Activated naive CD8-positive, alpha-beta T cell (primary cell): ENCODE measurements at regions not wholly inside any gene's neighbourhood (a gene's known extent, or its start where the extent isn't known, plus 50 kb on each side); places are given as distances from the start of the nearest gene placed in this dataset.

Source experiments
- H3K27ac Mint-ChIP-seq: one replicate; pipeline ENCODE4 v1.8.0; 2021; ENCODE audit warnings: mixed read lengths
- H3K27me3 Mint-ChIP-seq: one replicate; pipeline ENCODE4 v1.8.0; 2021; ENCODE audit warnings: mixed read lengths
- H3K36me3 Mint-ChIP-seq: one replicate; pipeline ENCODE4 v1.8.0; 2021; ENCODE audit warnings: mixed read lengths
- H3K4me1 Mint-ChIP-seq: one replicate; pipeline ENCODE4 v1.8.0; 2021; ENCODE audit warnings: low read depth, mixed read lengths
- H3K4me3 Mint-ChIP-seq: one replicate; pipeline ENCODE4 v1.8.0; 2021; ENCODE audit warnings: mild to moderate bottlenecking, mixed read lengths
- H3K9me3 Mint-ChIP-seq: one replicate; pipeline ENCODE4 v1.8.0; 2021; ENCODE audit warnings: low read depth, mixed read lengths

DNA sequence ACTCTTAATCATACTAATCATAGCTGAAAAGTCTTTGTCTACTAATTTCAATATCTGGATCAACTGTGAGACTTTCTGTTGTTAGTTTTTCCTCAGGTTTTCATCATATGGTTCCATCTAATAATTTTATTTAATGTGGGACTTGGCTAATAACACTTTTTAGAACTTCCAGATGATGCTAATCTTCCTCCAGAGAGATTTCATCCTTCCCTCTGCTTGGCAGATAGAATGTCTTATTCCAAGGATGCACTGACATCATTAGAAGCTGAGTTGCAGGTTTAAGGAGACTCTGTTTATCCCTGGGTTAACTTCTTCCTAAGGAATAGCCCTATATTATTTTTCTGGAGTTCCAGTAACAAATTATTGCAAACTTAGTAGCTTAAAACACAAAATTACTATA is 325.6 kb downstream of the COG6 start:
- H3K27ac Mint-ChIP-seq, result no peak overlapping the region
- no peaks in the 10 kb centered on the region for H3K4me1 Mint-ChIP-seq
- no peaks in the 10 kb centered on the region for H3K9me3 Mint-ChIP-seq
- peaks cover 1% of the 10 kb centered on the region for H3K27me3 Mint-ChIP-seq
- peaks cover 6% of the 10 kb centered on the region for H3K36me3 Mint-ChIP-seq
- H3K4me3 Mint-ChIP-seq, result no peak overlapping the region

DNA sequence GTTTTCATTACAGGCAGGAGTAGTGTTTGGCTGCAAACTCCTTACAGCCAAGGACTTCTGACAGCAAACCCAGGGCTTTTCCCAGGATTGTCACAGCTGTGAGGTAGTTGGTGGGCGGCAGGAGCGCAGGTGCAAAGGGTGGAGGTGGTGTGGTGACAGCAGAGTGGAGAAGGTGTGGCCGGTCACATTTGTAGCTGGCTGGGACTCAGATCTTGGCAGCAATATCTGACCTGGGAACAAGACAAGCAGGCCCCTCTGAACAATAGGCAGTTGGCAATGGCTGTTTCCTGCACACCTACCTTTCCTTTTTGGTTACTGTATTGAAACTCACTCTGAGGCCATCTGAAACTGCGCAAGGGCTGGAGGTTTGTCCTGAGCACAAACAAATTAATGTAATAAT is 327.3 kb downstream of the COG6 start:
- Mint-ChIP-seq H3K27me3 (peaks cover 1% of the 10 kb centered on the region), H3K9me3 (no peaks in the 10 kb centered on the region), H3K4me3 (no peak overlapping the region), H3K36me3 (peaks cover 6% of the 10 kb centered on the region), H3K27ac (no peak overlapping the region), H3K4me1 (no peaks in the 10 kb centered on the region)

DNA sequence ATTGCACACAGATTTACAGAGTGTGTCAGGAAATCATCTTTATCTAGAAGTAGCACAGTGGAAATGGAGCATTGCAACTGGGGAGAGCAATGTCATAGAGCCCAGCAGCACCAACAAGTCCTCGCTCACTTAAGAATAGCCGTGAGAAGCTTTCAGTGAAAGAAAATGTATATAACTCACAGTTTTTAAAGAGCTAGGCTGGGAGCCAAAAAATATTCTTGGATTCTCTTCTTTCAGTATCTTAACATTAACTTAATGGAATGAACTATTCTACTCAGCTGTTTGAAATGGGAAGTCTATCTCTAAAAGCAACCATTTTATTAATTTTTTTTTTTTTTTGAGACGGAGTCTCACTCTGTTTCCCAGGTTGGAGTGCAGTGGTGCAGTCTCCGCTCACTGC is 329.6 kb downstream of the COG6 start:
- H3K27ac Mint-ChIP-seq, result no peak overlapping the region
- no peak overlapping the region for H3K4me3 Mint-ChIP-seq
- peaks cover 4% of the 10 kb centered on the region for H3K36me3 Mint-ChIP-seq
- H3K9me3 Mint-ChIP-seq, result no peaks in the 10 kb centered on the region
- H3K27me3 Mint-ChIP-seq, result peaks cover 1% of the 10 kb centered on the region
- H3K4me1 Mint-ChIP-seq, result no peaks in the 10 kb centered on the region

DNA sequence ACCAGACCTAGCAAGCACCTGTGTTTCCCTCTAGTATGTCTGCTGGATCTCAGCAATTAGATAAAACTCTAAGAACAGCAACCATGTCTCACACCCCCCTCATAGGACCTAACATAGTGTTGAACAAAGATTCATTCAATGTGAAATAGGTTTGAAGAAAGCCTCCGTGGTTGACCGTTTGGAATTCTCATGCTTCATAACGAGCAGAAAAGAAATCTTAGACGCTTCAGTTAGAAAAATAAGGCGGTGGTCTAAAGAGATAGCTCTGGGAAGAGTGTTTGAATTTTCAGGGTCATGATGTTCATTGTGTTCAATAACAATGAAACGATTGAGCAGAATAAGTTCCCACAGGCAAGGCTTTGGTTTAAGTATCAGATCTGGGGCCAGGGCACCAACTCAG is 332.9 kb downstream of the COG6 start:
- Mint-ChIP-seq H3K4me3 (no peak overlapping the region), H3K27ac (no peak overlapping the region), H3K4me1 (no peaks in the 10 kb centered on the region), H3K27me3 (no peaks in the 10 kb centered on the region), H3K36me3 (peaks cover 4% of the 10 kb centered on the region), H3K9me3 (no peaks in the 10 kb centered on the region)

DNA sequence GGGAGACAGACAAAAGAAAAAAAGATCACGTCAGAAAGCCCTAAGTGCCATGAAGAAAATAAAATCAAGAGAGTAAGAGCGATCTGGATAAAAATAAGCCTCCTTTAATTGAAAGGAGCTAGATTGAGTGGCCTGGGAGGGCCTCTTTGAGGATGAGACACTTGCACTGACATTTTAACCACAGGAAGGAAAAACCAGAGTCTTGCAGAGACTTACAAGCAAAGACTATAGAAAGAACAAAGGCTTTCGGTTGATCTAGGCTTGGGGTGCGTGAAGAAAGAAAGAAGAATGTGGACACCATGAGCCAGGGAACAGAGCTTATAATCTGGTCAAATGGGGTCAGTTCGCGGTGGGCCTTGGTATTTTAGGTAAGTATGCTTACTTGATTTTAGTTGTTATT is 342.7 kb downstream of the COG6 start:
- Mint-ChIP-seq H3K4me1 (peaks cover 32% of the 10 kb centered on the region), H3K4me3 (peak overlapping the region; percentile 64), H3K27ac (peak overlapping the region; percentile 77)

DNA sequence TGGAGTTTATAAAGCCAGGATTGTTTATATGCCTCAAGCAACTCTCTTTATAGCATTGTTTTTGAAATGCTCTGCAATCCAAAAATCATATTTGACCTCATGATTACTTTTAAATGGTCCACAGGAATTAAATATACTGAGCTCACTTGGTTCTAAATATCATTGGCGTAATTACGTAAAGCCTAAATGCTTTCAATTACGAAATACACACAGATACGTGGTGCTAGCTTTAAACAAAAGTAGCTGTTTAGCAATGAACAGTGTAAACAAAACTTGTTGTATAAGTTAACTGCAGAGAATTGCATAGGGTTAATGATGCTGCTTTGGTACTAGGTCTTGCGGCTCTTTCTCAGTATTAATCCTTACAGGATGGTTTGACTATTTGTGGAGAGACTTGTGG is 346.6 kb downstream of the COG6 start:
- Mint-ChIP-seq H3K4me1 (peaks cover 27% of the 10 kb centered on the region), H3K9me3 (no peaks in the 10 kb centered on the region), H3K27me3 (no peaks in the 10 kb centered on the region), H3K4me3 (no peak overlapping the region), H3K27ac (no peak overlapping the region), H3K36me3 (no peaks in the 10 kb centered on the region)

More for the DNA sequence above, 342.7 kb downstream of the COG6 start:
- H3K27me3 Mint-ChIP-seq, result no peaks in the 10 kb centered on the region
- H3K9me3 Mint-ChIP-seq, result no peaks in the 10 kb centered on the region
- H3K36me3 Mint-ChIP-seq, result no peaks in the 10 kb centered on the region

DNA sequence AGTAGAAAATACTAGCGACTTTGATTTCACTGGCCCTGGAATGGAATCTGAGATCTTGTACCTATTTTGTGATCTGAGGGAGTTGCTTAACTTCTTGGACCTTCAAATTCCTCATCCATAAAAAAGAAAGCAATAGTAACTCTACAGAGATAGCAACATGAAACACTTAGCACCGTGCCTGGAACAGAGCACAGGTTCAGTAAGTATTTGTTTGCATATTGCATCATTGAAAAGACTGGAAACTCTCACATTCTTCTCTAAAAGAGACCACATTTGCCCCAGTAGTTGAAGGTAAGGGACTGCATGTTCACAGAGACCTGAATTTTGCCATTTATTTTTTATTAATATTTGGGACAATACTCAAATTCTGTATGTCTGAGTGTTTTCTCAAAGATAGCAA is 358.1 kb downstream of the COG6 start:
- no peaks in the 10 kb centered on the region for H3K9me3 Mint-ChIP-seq
- no peaks in the 10 kb centered on the region for H3K27me3 Mint-ChIP-seq
- peaks cover 2% of the 10 kb centered on the region for H3K36me3 Mint-ChIP-seq
- H3K27ac Mint-ChIP-seq, result no peak overlapping the region
- no peak overlapping the region for H3K4me3 Mint-ChIP-seq
- H3K4me1 Mint-ChIP-seq, result peaks cover 4% of the 10 kb centered on the region

DNA sequence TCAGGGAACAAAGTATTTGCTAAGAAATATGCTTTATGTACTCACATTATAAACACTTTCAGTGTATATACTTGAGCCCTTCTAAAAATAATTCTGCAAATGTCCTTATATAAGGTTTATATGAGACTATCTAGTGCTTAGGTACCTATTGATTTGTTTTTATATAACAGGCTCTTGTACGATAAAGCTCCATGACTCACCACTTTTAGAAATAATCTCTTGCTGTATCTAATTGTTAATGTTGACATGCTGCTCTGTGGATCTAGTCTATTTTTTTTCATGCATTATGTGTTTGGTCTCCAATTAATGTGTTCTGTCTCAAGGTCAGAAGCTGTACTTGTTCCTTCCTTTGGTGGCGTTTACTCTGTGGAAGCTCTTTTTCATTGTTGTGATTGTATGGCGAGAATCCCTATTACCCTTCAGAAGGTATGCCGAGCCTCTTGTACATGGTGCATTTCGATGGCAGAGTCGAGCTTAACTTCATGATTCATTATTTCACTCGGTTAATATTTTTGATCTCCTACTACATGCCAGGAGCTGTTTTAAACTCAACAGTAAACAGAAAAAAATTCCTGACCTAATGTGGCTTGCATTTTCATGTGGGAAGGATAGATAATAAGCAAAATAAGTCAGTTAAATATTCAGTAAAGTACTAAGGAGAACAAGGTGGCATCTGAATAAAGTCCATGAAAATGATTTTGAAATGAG is 361.6 kb downstream of the COG6 start:
- no peak overlapping the region for H3K4me3 Mint-ChIP-seq
- H3K27ac Mint-ChIP-seq, result no peak overlapping the region
- peaks cover 4% of the 10 kb centered on the region for H3K4me1 Mint-ChIP-seq
- no peaks in the 10 kb centered on the region for H3K9me3 Mint-ChIP-seq
- H3K27me3 Mint-ChIP-seq, result no peaks in the 10 kb centered on the region
- H3K36me3 Mint-ChIP-seq, result peaks cover 2% of the 10 kb centered on the region

DNA sequence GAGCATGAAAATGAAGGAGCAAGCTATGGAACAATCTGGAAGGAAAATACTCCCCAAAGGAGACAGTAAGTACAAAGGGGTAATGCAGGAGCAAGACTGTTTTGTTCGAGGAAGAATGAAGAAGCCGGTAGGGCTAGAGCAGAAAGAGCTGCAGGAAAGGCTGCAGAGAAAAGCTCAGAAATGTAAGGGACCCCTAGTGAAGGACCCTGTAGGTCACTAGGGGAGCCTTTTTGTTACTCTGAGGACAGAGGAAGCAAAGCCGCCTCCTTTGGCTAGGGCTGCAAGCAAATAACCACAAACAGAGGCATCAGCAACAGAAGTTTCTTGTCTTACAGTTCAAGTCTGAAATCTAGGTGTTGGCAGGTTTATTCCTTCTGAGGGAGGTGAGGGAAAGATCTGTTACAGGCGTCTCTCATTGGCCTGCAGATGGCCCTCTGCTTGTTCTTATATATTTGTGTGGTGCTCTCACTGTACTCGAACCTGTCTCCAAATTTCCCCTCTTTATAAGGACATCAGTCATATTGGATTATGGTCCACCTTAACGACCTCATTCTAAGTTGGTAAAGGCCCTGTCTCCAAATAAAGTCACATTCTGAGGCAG is 362.3 kb downstream of the COG6 start:
- H3K4me3 Mint-ChIP-seq, result no peak overlapping the region

DNA sequence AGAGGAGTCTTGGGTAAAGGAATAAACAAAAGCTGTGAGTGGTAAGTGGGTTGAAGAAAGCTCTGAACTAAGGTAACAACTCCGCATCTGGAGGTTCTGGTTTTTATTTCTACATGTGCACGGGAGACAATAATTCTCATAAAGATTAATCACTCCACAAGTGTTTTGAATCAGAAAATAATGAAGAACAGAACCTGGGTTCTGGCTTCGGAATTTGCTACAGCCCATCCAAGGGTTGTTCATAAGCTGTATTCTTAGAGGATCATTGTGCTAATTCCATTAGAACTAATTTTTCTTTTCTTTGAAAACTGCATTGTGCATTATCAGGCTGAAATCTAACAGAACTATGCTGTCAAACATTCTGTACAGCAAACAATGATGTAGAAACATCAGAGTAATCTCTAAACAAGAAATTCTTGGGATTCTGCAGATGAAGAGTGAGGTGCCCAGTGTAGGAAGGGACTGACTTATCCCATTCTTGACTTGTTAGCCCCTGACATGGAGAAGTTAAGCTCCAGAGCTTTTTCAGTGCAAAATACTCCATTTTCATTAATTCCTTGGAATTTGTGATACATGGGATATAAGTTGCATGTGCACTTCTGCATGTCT is 368.2 kb downstream of the COG6 start:
- Mint-ChIP-seq H3K27ac (no peak overlapping the region), H3K36me3 (peaks cover 2% of the 10 kb centered on the region), H3K4me1 (peaks cover 38% of the 10 kb centered on the region), H3K9me3 (no peaks in the 10 kb centered on the region), H3K27me3 (no peaks in the 10 kb centered on the region), H3K4me3 (no peak overlapping the region)

More for the DNA sequence above, 362.3 kb downstream of the COG6 start:
- H3K4me1 Mint-ChIP-seq, result peaks cover 4% of the 10 kb centered on the region
- no peaks in the 10 kb centered on the region for H3K9me3 Mint-ChIP-seq
- no peak overlapping the region for H3K27ac Mint-ChIP-seq
- no peaks in the 10 kb centered on the region for H3K27me3 Mint-ChIP-seq
- H3K36me3 Mint-ChIP-seq, result peaks cover 2% of the 10 kb centered on the region

DNA sequence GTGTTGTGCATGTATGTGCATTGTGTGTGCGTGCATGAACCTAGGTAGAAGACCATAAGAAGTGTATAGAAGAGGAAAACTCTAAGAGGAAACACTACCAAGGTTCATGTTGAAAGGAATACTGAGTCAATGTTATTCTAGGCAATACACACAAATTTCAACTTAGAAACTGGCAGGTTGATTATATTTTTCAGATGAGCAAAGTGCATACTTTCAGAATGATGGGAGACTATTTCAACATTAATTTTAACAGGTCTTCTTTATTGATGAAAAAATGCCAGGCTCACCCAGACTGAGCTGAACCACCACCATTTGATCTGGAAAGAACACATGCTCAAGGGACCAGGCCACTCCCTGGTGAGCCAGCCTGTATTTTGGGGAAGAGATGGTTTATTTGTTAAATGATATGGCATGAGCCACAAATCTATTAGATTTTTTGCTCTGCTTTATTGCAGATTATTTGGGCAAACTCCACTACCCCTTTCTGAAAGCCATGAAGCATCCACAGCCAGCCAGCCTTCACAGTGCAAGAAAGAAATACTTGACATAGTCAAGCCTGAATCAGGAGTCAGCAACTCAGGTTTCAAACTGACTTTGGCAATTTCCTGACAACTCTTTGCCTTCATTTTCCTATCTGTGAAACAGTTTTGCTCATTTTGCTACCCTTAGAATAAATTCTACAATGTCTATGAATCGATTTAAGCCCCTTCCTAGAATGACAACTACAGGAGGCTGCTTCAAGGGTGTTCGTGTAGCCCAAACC is 368.9 kb downstream of the COG6 start:
- Mint-ChIP-seq H3K9me3 (no peaks in the 10 kb centered on the region), H3K4me3 (no peak overlapping the region)

DNA sequence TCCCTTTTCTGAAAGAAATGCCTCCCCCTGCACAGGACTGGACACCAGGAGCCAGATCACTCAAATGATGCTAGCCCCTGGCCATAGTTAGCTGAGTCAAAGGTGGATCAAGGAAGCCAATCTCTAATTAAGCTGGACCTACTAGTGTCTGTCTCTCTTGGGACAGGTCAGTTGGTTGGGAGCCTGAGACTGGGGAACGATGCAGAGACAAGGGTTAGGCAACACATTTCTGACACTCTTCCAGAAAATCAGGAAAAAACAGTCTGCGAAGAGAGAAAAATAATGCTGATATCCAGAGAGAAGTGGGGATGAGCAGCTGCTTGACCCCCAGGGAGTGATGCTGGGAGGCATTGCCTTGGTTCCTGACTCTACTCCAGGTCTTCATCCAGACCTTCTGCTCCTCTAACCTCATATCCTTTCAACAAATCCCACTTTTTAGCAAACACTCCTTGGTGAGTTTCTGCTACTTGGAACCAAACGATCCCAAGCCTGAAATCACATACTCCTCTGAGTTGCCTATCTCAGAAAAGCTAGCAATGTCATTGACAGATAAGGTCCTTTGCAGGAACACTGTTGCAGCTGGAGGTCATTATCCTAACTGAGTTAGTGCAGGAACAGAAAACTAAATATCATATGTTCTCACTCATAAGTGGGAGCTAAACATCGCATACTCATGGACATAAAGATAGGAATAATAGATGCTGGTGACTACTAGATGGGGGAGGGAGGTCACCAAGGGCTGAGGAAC is 369.7 kb downstream of the COG6 start:
- Mint-ChIP-seq H3K9me3 (no peaks in the 10 kb centered on the region), H3K27me3 (no peaks in the 10 kb centered on the region), H3K27ac (peak overlapping the region; percentile 82), H3K36me3 (peaks cover 2% of the 10 kb centered on the region), H3K4me1 (peaks cover 41% of the 10 kb centered on the region), H3K4me3 (peak overlapping the region; percentile 49)

More for the DNA sequence above, 368.9 kb downstream of the COG6 start:
- peak overlapping the region; percentile 82 for H3K27ac Mint-ChIP-seq
- no peaks in the 10 kb centered on the region for H3K27me3 Mint-ChIP-seq
- peaks cover 41% of the 10 kb centered on the region for H3K4me1 Mint-ChIP-seq
- H3K36me3 Mint-ChIP-seq, result peaks cover 2% of the 10 kb centered on the region

DNA sequence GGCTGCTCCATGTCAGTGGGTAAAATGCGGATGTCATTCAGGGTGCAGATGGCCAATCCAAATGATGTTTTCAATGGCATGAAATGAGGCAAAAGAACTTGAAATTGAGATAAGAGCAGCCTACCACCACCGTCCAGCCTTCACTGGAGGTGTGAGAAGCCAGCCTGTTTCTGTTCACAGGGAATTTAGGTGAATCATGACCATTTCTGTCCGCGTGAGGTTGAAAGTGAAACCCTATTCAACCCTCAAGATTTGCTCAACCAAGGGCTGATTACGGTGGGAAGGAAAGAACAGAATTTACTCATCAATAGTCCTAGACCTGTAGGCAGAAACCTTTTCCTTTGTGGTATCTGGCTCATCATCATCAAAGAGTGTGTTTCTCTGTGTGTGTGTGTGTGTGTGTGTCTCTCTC is 370.7 kb downstream of the COG6 start:
- peaks cover 2% of the 10 kb centered on the region for H3K36me3 Mint-ChIP-seq
- H3K9me3 Mint-ChIP-seq, result no peaks in the 10 kb centered on the region
- H3K27ac Mint-ChIP-seq, result peak overlapping the region; percentile 86
- H3K27me3 Mint-ChIP-seq, result no peaks in the 10 kb centered on the region
- H3K4me1 Mint-ChIP-seq, result peaks cover 43% of the 10 kb centered on the region
- peak overlapping the region; percentile 49 for H3K4me3 Mint-ChIP-seq

DNA sequence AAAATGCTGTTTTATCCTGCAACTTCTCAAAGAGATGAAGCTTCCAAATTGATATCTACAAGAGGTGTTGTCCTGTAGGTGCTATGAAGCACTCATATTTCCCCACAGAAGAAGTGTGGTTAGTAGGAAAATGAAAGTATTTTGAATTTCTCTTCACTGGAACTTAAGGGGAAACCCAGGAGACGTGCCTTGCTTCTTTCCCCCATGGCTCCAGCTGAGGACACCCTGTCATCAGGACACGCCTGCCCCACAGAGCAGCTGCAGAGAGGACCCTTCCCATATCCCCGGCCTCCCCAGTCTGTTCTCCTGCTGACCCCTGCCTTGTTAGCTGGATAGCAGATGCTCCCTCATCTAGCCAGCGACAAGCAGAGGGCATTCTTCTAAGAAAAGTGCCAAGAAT is 371.3 kb downstream of the COG6 start:
- Mint-ChIP-seq H3K27me3 (no peaks in the 10 kb centered on the region), H3K27ac (peak overlapping the region; percentile 97), H3K4me1 (peaks cover 43% of the 10 kb centered on the region), H3K36me3 (peaks cover 2% of the 10 kb centered on the region), H3K4me3 (peak overlapping the region; percentile 68), H3K9me3 (no peaks in the 10 kb centered on the region)
